ENCODE measurements at regions not wholly inside any gene's neighbourhood (a gene's known extent, or its start where the extent isn't known, plus 50 kb on each side); places are given as distances from the start of the nearest gene placed in this dataset.

- Histone ChIP-seq H3K9me3 (replicated peaks in 1 of 2; ENCODE audit: control insufficient read depth in 1 of 2, insufficient read depth in 1 of 2, low read length in 2 of 2) (no peaks in the 10 kb centered on the region), H4K20me1 (ENCODE audit: insufficient read depth, low read length) (no peaks in the 10 kb centered on the region), H3K27me3 (ENCODE audit: control insufficient read depth in 2 of 2, insufficient read depth in 2 of 2, low read length in 2 of 2) (no peaks in the 10 kb centered on the region), H3K9ac (ENCODE audit: insufficient read depth, low read length, poor library complexity, severe bottlenecking) (no peak overlapping the region), H3K4me1 (ENCODE audit: control insufficient read depth in 1 of 2, insufficient read depth in 2 of 2, low read length in 2 of 2) (no peaks in the 10 kb centered on the region), H3K27ac (ENCODE audit: low read depth in 1 of 2, low read length in 2 of 2) (no peak overlapping the region), H3K36me3 (replicated peaks in 1 of 2; ENCODE audit: control insufficient read depth in 1 of 2, insufficient read depth in 2 of 2, low read length in 2 of 2) (no peaks in the 10 kb centered on the region), H2AFZ (ENCODE audit: insufficient read depth, low read depth, low read length, poor library complexity, severe bottlenecking) (no peak overlapping the region), H3K4me2 (replicated peaks; ENCODE audit: extremely low read depth, low read length, poor library complexity, severe bottlenecking) (no peak overlapping the region), H3K4me3 (replicated peaks in 1 of 3; ENCODE audit: low read depth in 2 of 3, low read length in 3 of 3) (no peak overlapping the region), H3K79me2 (ENCODE audit: insufficient read depth, low read length) (no peaks in the 10 kb centered on the region)
- Mint-ChIP-seq H3K36me3 (no peaks in the 10 kb centered on the region), H3K4me3 (no peak overlapping the region), H3K4me1 (peaks cover 7% of the 10 kb centered on the region), H3K27me3 (ENCODE audit: low read depth in 3 of 3) (no peaks in the 10 kb centered on the region), H3K9me3 (no peaks in the 10 kb centered on the region), H3K27ac (no peak overlapping the region)
- intact Hi-C loops (cut with micrococcal nuclease), result no loop called here
- no peak for DNase-seq
- WGBS (ENCODE audit: insufficient coverage), result no CpG with 5 or more reads among the region's 1 CpG
- TF ChIP-seq CTCF (IDR thresholded peaks at IDR 0.05), result peak; percentile 23
Observed at GRCh38 chr3:144770915-144771351, 799.3 kb downstream of the DIPK2A start.

- Histone ChIP-seq H2AFZ (ENCODE audit: insufficient read depth, low read depth, low read length, poor library complexity, severe bottlenecking) (no peak overlapping the region), H3K9ac (ENCODE audit: insufficient read depth, low read length, poor library complexity, severe bottlenecking) (no peak overlapping the region), H4K20me1 (ENCODE audit: insufficient read depth, low read length) (no peaks in the 10 kb centered on the region), H3K36me3 (replicated peaks in 1 of 2; ENCODE audit: control insufficient read depth in 1 of 2, insufficient read depth in 2 of 2, low read length in 2 of 2) (no peaks in the 10 kb centered on the region), H3K4me1 (ENCODE audit: control insufficient read depth in 1 of 2, insufficient read depth in 2 of 2, low read length in 2 of 2) (no peaks in the 10 kb centered on the region), H3K4me3 (replicated peaks in 1 of 3; ENCODE audit: low read depth in 2 of 3, low read length in 3 of 3) (no peak overlapping the region), H3K4me2 (replicated peaks; ENCODE audit: extremely low read depth, low read length, poor library complexity, severe bottlenecking) (no peak overlapping the region), H3K27me3 (ENCODE audit: control insufficient read depth in 2 of 2, insufficient read depth in 2 of 2, low read length in 2 of 2) (no peaks in the 10 kb centered on the region), H3K9me3 (replicated peaks in 1 of 2; ENCODE audit: control insufficient read depth in 1 of 2, insufficient read depth in 1 of 2, low read length in 2 of 2) (no peaks in the 10 kb centered on the region), H3K27ac (ENCODE audit: low read depth in 1 of 2, low read length in 2 of 2) (no peak overlapping the region), H3K79me2 (ENCODE audit: insufficient read depth, low read length) (no peaks in the 10 kb centered on the region)
- Mint-ChIP-seq H3K27ac (no peak overlapping the region), H3K36me3 (no peaks in the 10 kb centered on the region), H3K4me3 (no peak overlapping the region), H3K27me3 (ENCODE audit: low read depth in 3 of 3) (no peaks in the 10 kb centered on the region), H3K4me1 (peaks cover 7% of the 10 kb centered on the region), H3K9me3 (no peaks in the 10 kb centered on the region)
- intact Hi-C loops (cut with micrococcal nuclease), result no loop called here
- DNase-seq, result no peak
- WGBS (ENCODE audit: insufficient coverage), result no CpG with 5 or more reads among the region's 2 CpGs
- TF ChIP-seq CTCF (IDR thresholded peaks at IDR 0.05), result no peak
Observed at GRCh38 chr3:144771381-144771870, 799.8 kb downstream of the DIPK2A start.

Measured in CD14-positive monocyte (primary cell).